K562 (cell line): ENCODE measurements at regions not wholly inside any gene's neighbourhood (a gene's known extent, or its start where the extent isn't known, plus 50 kb on each side); places are given as distances from the start of the nearest gene placed in this dataset.

ENCODE experiments used
- ATAC-seq: fragments of 200-7000 bp; cut with Tn5 transposase; 3 replicates; pipeline ENCODE4 v1.9.1; 2020; ENCODE audit warnings: moderate library complexity
- BruUV-seq: library from RNA; stranded (reverse); fragments of 400-500 nt; replicated peaks from 2 replicates; lab custom pipeline; 2021; lab: Mats Ljungman, UMichigan
- CTCF ChIA-PET: fragments of 300-600 bp; formaldehyde crosslinking; extraction: SDS; loops from one replicate; lab custom pipeline; 2021; ENCODE audit warnings: low intra/inter-chr PET ratio; lab: Yijun Ruan, JAX
- POLR2A ChIA-PET: fragments of 300-600, 350-650 bp; sonication (Branson Sonifier 250); formaldehyde crosslinking; extraction: SDS; loops from one replicate; lab custom pipeline; 2021; ENCODE audit warnings: antibody characterized with exemption, inconsistent platforms; lab: Yijun Ruan, JAX
- DNase-seq, 4 experiments: peaks; one replicate each; pipeline versions ENCODE4 v3.0.0 to v3.0.0-alpha.2; 2011 to 2018; ENCODE audit warnings: low spot score in 3 of 4, mixed read lengths in 3 of 4; ENCODE audit errors: extremely low read depth in 1 of 4
- FAIRE-seq: peaks from 2 replicates; lab custom pipeline; 2011; peaks lifted over from hg19 to GRCh38; lab: Jason Lieb, UNC
- H2AFZ ChIP-seq: 2 replicates; pipeline ENCODE4 v1.6.0; 2011; ENCODE audit warnings: low read depth, low read length, control low read depth, inconsistent platforms
- H3K27ac ChIP-seq: fragments of 200-600 bp; 3 replicates; pipeline ENCODE4 v1.8.0; 2011; ENCODE audit warnings: low read depth, mild to moderate bottlenecking, control low read depth, inconsistent platforms, low read length, moderate library complexity, mixed read lengths; ENCODE audit errors: extremely low read depth
- H3K27me3 ChIP-seq, 2 experiments: fragments of 300-600 bp in 1 of 2; 2 replicates in 1 of 2; 3 replicates in 1 of 2; pipeline versions ENCODE4 v1.6.0 to v1.8.0; 2011; ENCODE audit warnings: inconsistent platforms in 2 of 2, low read length in 2 of 2, mild to moderate bottlenecking in 1 of 2, mixed read lengths in 1 of 2, moderate library complexity in 1 of 2; ENCODE audit not compliant: control insufficient read depth in 2 of 2, insufficient read depth in 2 of 2
- H3K36me3 ChIP-seq: fragments of 300-600 bp; 3 replicates; pipeline ENCODE4 v1.8.0; 2011; ENCODE audit warnings: mild to moderate bottlenecking, low read length, inconsistent platforms; ENCODE audit not compliant: control insufficient read depth, insufficient read depth
- H3K4me1 ChIP-seq, 2 experiments: fragments of 200-600 bp in 1 of 2; replicated peaks in 1 of 2; 2 replicates in 1 of 2; 3 replicates in 1 of 2; pipeline versions ENCODE4 v1.5.1 to v1.8.0; 2011; ENCODE audit warnings: inconsistent platforms in 2 of 2, low read length in 2 of 2, mild to moderate bottlenecking in 1 of 2, mixed read lengths in 1 of 2, moderate library complexity in 1 of 2; ENCODE audit not compliant: control insufficient read depth in 2 of 2, insufficient read depth in 2 of 2
- H3K4me2 ChIP-seq: 2 replicates; pipeline ENCODE4 v1.6.1; 2011; ENCODE audit warnings: low read length, control low read depth, inconsistent platforms, mixed read lengths; ENCODE audit not compliant: insufficient read depth
- H3K4me3 ChIP-seq: fragments of 200-600 bp; sonication (generic), shearing (Covaris generic); 2 replicates; pipeline ENCODE4 v1.5.1; 2016; ENCODE audit warnings: control low read depth, inconsistent platforms
- H3K79me2 ChIP-seq: fragments of 200-600 bp; 3 replicates; pipeline ENCODE4 v1.8.0; 2011; ENCODE audit warnings: low read length, inconsistent platforms; ENCODE audit not compliant: control insufficient read depth, insufficient read depth
- H3K9ac ChIP-seq, 2 experiments: 2 replicates each; pipeline versions ENCODE4 v1.6.0 to v1.6.1; 2011; ENCODE audit warnings: low read depth in 2 of 2, low read length in 2 of 2, control low read depth in 1 of 2, inconsistent platforms in 1 of 2, mild to moderate bottlenecking in 1 of 2, mixed read lengths in 1 of 2; ENCODE audit not compliant: insufficient read depth in 1 of 2
- H3K9me1 ChIP-seq: one replicate; pipeline ENCODE4 v1.6.0; 2011; ENCODE audit warnings: inconsistent platforms, mild to moderate bottlenecking, low read length, moderate library complexity; ENCODE audit not compliant: control insufficient read depth, insufficient read depth
- H3K9me3 ChIP-seq: replicated peaks from 2 replicates; pipeline ENCODE4 v1.5.1; 2011; ENCODE audit warnings: low read depth, low read length, inconsistent platforms; ENCODE audit not compliant: control insufficient read depth, insufficient read depth
- H4K20me1 ChIP-seq: replicated peaks from 2 replicates; pipeline ENCODE4 v1.6.1; 2011; ENCODE audit warnings: low read length, inconsistent platforms, mixed read lengths; ENCODE audit not compliant: control insufficient read depth, insufficient read depth
- HNRNPK ChIP-seq: fragments of 200-400 bp; formaldehyde crosslinking; IDR thresholded peaks from one replicate; pipeline ENCODE4 v1.6.1; 2018; ENCODE audit warnings: mild to moderate bottlenecking, low read depth, low read length; ENCODE audit not compliant: poor library complexity, severe bottlenecking
- KDM4B ChIP-seq, 2 experiments: fragments of 450-650 bp in 1 of 2; sonication (generic) in 1 of 2; IDR thresholded peaks; 2 replicates each; pipeline ENCODE4 v1.6.1; 2016 to 2017; ENCODE audit warnings: borderline replicate concordance in 2 of 2, antibody characterized with exemption in 1 of 2, low read depth in 1 of 2, mild to moderate bottlenecking in 1 of 2
- MTA2 ChIP-seq: fragments of 450-650 bp; IDR thresholded peaks from 2 replicates; pipeline ENCODE4 v1.6.1; 2016; ENCODE audit warnings: low read depth
- MTF1 ChIP-seq: fragments of 250-450 bp; sonication (Bioruptor Pico); IDR thresholded peaks from 2 replicates; pipeline ENCODE4 v1.9.0; 2021; ENCODE audit warnings: moderate library complexity, mild to moderate bottlenecking, inconsistent platforms, borderline replicate concordance
- SAFB2 ChIP-seq: fragments of 200-400 bp; formaldehyde crosslinking; IDR thresholded peaks from 2 replicates; pipeline ENCODE4 v1.6.1; 2018; ENCODE audit warnings: borderline replicate concordance, low read length, low read depth, moderate library complexity; ENCODE audit not compliant: severe bottlenecking
- ZNF23 ChIP-seq: fragments of 250-450 bp; sonication (Bioruptor Pico); IDR thresholded peaks from 2 replicates; pipeline ENCODE4 v1.4.0; 2020; ENCODE audit warnings: mild to moderate bottlenecking
- WGBS: fragments of 100-300 bp; shearing (Covaris generic); methylation state at CpG from one replicate; pipeline ENCODE4 v1.1.6; 2016; ENCODE audit warnings: low coverage, mixed read lengths; ENCODE audit not compliant: insufficient coverage; ENCODE audit errors: missing lambda C conversion rate; 5-methylcytosine and 5-hydroxymethylcytosine counted together
- in situ Hi-C: fragments of 300-500 bp; cut with MboI; formaldehyde crosslinking; loops from 4 replicates; pipeline ENCODE4 v1.15.0; 2018; ENCODE audit warnings: inconsistent platforms, mixed read lengths
- intact Hi-C: fragments of 100-400 bp; cut with micrococcal nuclease; formaldehyde crosslinking; loops from 2 replicates; pipeline ENCODE4 v1.14.2; 2022
- TF ChIP-seq, protein P1 (sequence below): fragments of 250-450 bp; sonication (Bioruptor Pico); IDR thresholded peaks from 2 replicates; pipeline ENCODE4 v1.5.0; 2021

DNA sequence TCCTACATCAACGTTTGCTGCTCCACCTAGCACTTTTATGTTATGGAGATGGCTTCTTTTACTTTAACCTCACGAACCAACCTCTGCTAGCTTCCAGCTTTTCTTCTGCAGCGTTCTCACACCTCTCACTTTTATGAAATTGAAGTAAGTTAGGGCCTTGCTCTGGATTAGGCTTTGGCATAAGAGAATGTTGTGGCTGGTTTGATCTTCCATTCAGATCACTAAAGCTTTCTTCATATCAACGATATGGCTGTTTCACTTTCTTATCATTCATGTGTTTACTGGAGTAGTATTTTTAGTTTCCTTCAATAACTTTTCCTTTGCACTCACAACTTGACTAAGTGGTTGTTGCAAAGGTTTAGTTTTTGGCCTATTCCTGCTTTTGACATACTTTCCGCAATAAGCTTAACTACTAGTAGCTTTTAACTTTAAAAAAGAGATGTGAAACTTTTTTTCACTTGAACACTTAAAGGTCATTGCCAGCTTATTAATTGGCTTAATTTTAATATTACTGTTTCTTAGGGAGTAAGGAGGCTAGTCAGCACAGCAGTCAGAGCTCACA, 60.0 kb upstream of the SPRY2 start:
- BruUV-seq, result no TSS peak
- H3K4me2 ChIP-seq, result no peak overlapping the region
- 0% methylated on average over 5 of the region's 5 CpGs for WGBS
- no peak overlapping the region for H3K4me3 ChIP-seq
- ChIA-PET POLR2A (no interaction called here), CTCF (no interaction called here)
- DNase-seq, result no peak
- H2AFZ ChIP-seq, result no peak overlapping the region
- intact Hi-C loops, result no loop called here
- H3K9ac ChIP-seq, result no peak overlapping the region
- FAIRE-seq, result no peak
- no peaks in the 10 kb centered on the region for H3K79me2 ChIP-seq
- no peaks in the 10 kb centered on the region for H3K9me3 ChIP-seq
- in situ Hi-C loops, result no loop called here
- no peaks in the 10 kb centered on the region for H3K4me1 ChIP-seq
- ATAC-seq, result no peak
- no peak overlapping the region for H3K27ac ChIP-seq
- H3K9me1 ChIP-seq, result no peaks in the 10 kb centered on the region
- no peaks in the 10 kb centered on the region for H3K27me3 ChIP-seq
- no peak for TF ChIP-seq MTA2
- no peak for TF ChIP-seq SAFB2
- TF ChIP-seq, protein P1, sequence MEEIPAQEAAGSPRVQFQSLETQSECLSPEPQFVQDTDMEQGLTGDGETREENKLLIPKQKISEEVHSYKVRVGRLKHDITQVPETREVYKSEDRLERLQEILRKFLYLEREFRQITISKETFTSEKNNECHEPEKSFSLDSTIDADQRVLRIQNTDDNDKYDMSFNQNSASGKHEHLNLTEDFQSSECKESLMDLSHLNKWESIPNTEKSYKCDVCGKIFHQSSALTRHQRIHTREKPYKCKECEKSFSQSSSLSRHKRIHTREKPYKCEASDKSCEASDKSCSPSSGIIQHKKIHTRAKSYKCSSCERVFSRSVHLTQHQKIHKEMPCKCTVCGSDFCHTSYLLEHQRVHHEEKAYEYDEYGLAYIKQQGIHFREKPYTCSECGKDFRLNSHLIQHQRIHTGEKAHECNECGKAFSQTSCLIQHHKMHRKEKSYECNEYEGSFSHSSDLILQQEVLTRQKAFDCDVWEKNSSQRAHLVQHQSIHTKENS (CRISPR knock-in tag), result no peak
- TF ChIP-seq HNRNPK, result no peak
- TF ChIP-seq ZNF23 (CRISPR knock-in tag), result no peak
- TF ChIP-seq MTF1, result no peak
- TF ChIP-seq KDM4B (IDR thresholded peaks at IDR 0.05; ENCODE audit: borderline replicate concordance in 2 of 2, low read depth in 1 of 2), result no peak
- TF ChIP-seq, all 486 proteins: peak for 0
- Histone ChIP-seq H3K36me3 (no peaks in the 10 kb centered on the region), H4K20me1 (no peaks in the 10 kb centered on the region)
